ENCODE measurements at regions not wholly inside any gene's neighbourhood (a gene's known extent, or its start where the extent isn't known, plus 50 kb on each side); places are given as distances from the start of the nearest gene placed in this dataset.

- TF ChIP-seq CTCF (IDR thresholded peaks at IDR 0.05; ENCODE audit: partially characterized antibody, unreplicated experiment) = no peak
- no peak for DNase-seq
- no peak overlapping the region for H3K27ac Mint-ChIP-seq (ENCODE audit: unreplicated experiment)
- H3K4me1 Mint-ChIP-seq (ENCODE audit: low read depth, unreplicated experiment) = peaks cover 21% of the 10 kb centered on the region
- H3K36me3 Mint-ChIP-seq (ENCODE audit: unreplicated experiment) = no peaks in the 10 kb centered on the region
- peaks cover 3% of the 10 kb centered on the region for H3K9me3 Mint-ChIP-seq (ENCODE audit: unreplicated experiment)
- H3K27me3 Mint-ChIP-seq (ENCODE audit: unreplicated experiment) = peaks cover 3% of the 10 kb centered on the region
- no peak overlapping the region for H3K4me3 Mint-ChIP-seq (ENCODE audit: unreplicated experiment)
Observed at GRCh38 chr18:68445668-68446426, 269.1 kb downstream of the TMX3 start.

GRCh38 chr18:68445136-68445535 is 269.8 kb downstream of the TMX3 start:
- DNase-seq = no peak

GRCh38 chr18:68441241-68441640 is 273.7 kb downstream of the TMX3 start:
- Mint-ChIP-seq H3K27me3 (ENCODE audit: unreplicated experiment) (peaks cover 3% of the 10 kb centered on the region), H3K4me1 (ENCODE audit: low read depth, unreplicated experiment) (peaks cover 21% of the 10 kb centered on the region), H3K9me3 (ENCODE audit: unreplicated experiment) (peaks cover 6% of the 10 kb centered on the region), H3K4me3 (ENCODE audit: unreplicated experiment) (no peak overlapping the region), H3K36me3 (ENCODE audit: unreplicated experiment) (peaks cover 5% of the 10 kb centered on the region), H3K27ac (ENCODE audit: unreplicated experiment) (no peak overlapping the region)
- no peak for DNase-seq
- no peak for TF ChIP-seq CTCF (IDR thresholded peaks at IDR 0.05; ENCODE audit: partially characterized antibody, unreplicated experiment)

More at GRCh38 chr18:68445136-68445535, 269.8 kb downstream of the TMX3 start:
- peaks cover 3% of the 10 kb centered on the region for H3K27me3 Mint-ChIP-seq (ENCODE audit: unreplicated experiment)
- peaks cover 3% of the 10 kb centered on the region for H3K9me3 Mint-ChIP-seq (ENCODE audit: unreplicated experiment)
- no peaks in the 10 kb centered on the region for H3K36me3 Mint-ChIP-seq (ENCODE audit: unreplicated experiment)
- no peak overlapping the region for H3K27ac Mint-ChIP-seq (ENCODE audit: unreplicated experiment)
- no peak for TF ChIP-seq CTCF (IDR thresholded peaks at IDR 0.05; ENCODE audit: partially characterized antibody, unreplicated experiment)
- H3K4me1 Mint-ChIP-seq (ENCODE audit: low read depth, unreplicated experiment) = peaks cover 26% of the 10 kb centered on the region
- no peak overlapping the region for H3K4me3 Mint-ChIP-seq (ENCODE audit: unreplicated experiment)

GRCh38 chr18:68440433-68440832 is 274.5 kb downstream of the TMX3 start:
- DNase-seq = no peak
- TF ChIP-seq CTCF (IDR thresholded peaks at IDR 0.05; ENCODE audit: partially characterized antibody, unreplicated experiment) = no peak
- Mint-ChIP-seq H3K4me1 (ENCODE audit: low read depth, unreplicated experiment) (peaks cover 20% of the 10 kb centered on the region), H3K36me3 (ENCODE audit: unreplicated experiment) (peaks cover 5% of the 10 kb centered on the region), H3K27ac (ENCODE audit: unreplicated experiment) (no peak overlapping the region), H3K27me3 (ENCODE audit: unreplicated experiment) (peaks cover 3% of the 10 kb centered on the region), H3K9me3 (ENCODE audit: unreplicated experiment) (peaks cover 5% of the 10 kb centered on the region), H3K4me3 (ENCODE audit: unreplicated experiment) (no peak overlapping the region)

- peaks cover 2% of the 10 kb centered on the region for H3K9me3 Mint-ChIP-seq (ENCODE audit: unreplicated experiment)
- DNase-seq = no peak
- peaks cover 5% of the 10 kb centered on the region for H3K36me3 Mint-ChIP-seq (ENCODE audit: unreplicated experiment)
- no peak overlapping the region for H3K4me3 Mint-ChIP-seq (ENCODE audit: unreplicated experiment)
- no peaks in the 10 kb centered on the region for H3K27me3 Mint-ChIP-seq (ENCODE audit: unreplicated experiment)
- no peak for TF ChIP-seq CTCF (IDR thresholded peaks at IDR 0.05; ENCODE audit: partially characterized antibody, unreplicated experiment)
- H3K27ac Mint-ChIP-seq (ENCODE audit: unreplicated experiment) = no peak overlapping the region
- H3K4me1 Mint-ChIP-seq (ENCODE audit: low read depth, unreplicated experiment) = peaks cover 18% of the 10 kb centered on the region
Observed at GRCh38 chr18:68439642-68440041, 275.3 kb downstream of the TMX3 start.

All from glutamatergic neuron (in vitro differentiated cells).